ENCODE measurements at regions not wholly inside any gene's neighbourhood (a gene's known extent, or its start where the extent isn't known, plus 50 kb on each side); places are given as distances from the start of the nearest gene placed in this dataset.

GRCh38 chr4:156662921-156663320 is 308.7 kb downstream of the PDGFC start:
- Histone ChIP-seq H3K27me3 (no peaks in the 10 kb centered on the region), H3K36me3 (no peaks in the 10 kb centered on the region), H3K27ac (no peak overlapping the region), H3K4me3 (no peak overlapping the region), H3K4me1 (no peaks in the 10 kb centered on the region), H3K9me3 (no peaks in the 10 kb centered on the region)
- no peak for DNase-seq
- TF ChIP-seq, protein P1, sequence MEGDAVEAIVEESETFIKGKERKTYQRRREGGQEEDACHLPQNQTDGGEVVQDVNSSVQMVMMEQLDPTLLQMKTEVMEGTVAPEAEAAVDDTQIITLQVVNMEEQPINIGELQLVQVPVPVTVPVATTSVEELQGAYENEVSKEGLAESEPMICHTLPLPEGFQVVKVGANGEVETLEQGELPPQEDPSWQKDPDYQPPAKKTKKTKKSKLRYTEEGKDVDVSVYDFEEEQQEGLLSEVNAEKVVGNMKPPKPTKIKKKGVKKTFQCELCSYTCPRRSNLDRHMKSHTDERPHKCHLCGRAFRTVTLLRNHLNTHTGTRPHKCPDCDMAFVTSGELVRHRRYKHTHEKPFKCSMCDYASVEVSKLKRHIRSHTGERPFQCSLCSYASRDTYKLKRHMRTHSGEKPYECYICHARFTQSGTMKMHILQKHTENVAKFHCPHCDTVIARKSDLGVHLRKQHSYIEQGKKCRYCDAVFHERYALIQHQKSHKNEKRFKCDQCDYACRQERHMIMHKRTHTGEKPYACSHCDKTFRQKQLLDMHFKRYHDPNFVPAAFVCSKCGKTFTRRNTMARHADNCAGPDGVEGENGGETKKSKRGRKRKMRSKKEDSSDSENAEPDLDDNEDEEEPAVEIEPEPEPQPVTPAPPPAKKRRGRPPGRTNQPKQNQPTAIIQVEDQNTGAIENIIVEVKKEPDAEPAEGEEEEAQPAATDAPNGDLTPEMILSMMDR (IDR thresholded peaks at IDR 0.05), result no peak
- no peak for ATAC-seq
- intact Hi-C loops (cut with DNase I), result no loop called here

DNA sequence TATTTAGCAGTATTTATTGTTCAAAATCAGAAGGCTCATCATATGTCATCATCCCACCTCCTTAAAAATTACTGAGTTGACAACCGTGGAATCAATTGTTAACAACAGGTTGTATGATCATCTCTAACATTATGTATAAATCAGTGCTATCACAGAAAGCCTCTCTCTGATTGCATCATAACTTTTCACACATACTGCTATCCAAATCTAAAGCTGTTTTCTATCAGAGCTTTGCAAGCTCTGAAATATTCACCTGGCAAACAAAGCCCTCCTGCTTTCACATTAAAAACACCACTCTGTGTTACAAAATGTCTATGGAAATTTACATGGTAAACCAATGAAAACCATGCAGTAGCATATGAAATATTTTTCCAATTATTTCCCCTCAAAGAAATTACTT is 310.0 kb downstream of the PDGFC start:
- intact Hi-C loops (cut with DNase I), result no loop called here
- TF ChIP-seq, protein P1 (IDR thresholded peaks at IDR 0.05), result no peak
- ATAC-seq, result no peak
- H3K9me3 ChIP-seq, result no peaks in the 10 kb centered on the region
- no peak for DNase-seq
- H3K27me3 ChIP-seq, result no peaks in the 10 kb centered on the region
- no peak overlapping the region for H3K4me3 ChIP-seq
- no peak overlapping the region for H3K27ac ChIP-seq
- no peaks in the 10 kb centered on the region for H3K4me1 ChIP-seq
- H3K36me3 ChIP-seq, result no peaks in the 10 kb centered on the region

DNA sequence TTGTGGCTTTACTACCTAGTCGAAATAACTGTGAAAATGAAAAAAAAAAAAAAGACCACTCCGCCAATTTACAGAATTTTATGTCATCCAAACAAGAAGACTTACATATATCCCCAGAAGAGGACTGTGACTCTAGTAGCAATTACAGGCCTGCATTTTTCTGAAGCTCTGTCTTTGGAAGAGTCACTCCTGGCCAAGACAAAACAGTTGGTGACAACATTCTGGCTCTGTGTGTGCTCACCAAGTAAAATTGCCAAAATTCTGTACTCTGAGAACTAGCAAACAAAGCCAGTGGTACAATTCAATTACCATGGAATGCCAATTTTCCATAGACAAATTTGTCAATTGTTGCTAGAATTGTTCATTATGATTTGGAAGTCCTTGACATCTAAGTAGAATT is 311.1 kb downstream of the PDGFC start:
- Histone ChIP-seq H3K27me3 (no peaks in the 10 kb centered on the region), H3K27ac (no peak overlapping the region), H3K4me1 (no peaks in the 10 kb centered on the region), H3K36me3 (no peaks in the 10 kb centered on the region), H3K9me3 (no peaks in the 10 kb centered on the region), H3K4me3 (no peak overlapping the region)
- ATAC-seq (no peak), DNase-seq (no peak)
- intact Hi-C loops (cut with DNase I), result no loop called here
- TF ChIP-seq, protein P1 (IDR thresholded peaks at IDR 0.05), result no peak

GRCh38 chr4:156659983-156660382 is 311.6 kb downstream of the PDGFC start:
- Histone ChIP-seq H3K36me3 (no peaks in the 10 kb centered on the region), H3K4me3 (no peak overlapping the region), H3K27ac (no peak overlapping the region), H3K4me1 (no peaks in the 10 kb centered on the region), H3K9me3 (no peaks in the 10 kb centered on the region), H3K27me3 (no peaks in the 10 kb centered on the region)
- DNase-seq (no peak), ATAC-seq (no peak)
- intact Hi-C loops (cut with DNase I), result no loop called here
- TF ChIP-seq, protein P1 (IDR thresholded peaks at IDR 0.05), result no peak

DNA sequence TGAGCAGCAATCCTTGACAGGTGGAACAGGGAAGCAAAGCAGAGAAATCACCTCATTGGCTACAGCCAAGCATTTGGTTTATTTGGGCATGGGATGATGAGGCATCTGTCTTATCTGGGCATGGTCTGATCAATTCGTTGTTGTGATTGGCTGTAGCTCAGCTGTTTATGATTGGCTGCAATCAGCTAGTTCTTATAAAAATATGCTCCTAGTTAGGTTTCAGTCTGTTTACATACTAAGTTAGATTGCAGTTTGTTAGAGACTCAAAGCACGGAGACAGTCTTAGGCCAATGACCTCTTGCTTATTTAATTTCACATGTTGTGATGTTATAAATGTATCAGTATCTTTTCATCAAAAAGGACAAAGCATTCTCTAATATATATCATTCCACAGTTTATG is 312.0 kb downstream of the PDGFC start:
- no peaks in the 10 kb centered on the region for H3K27me3 ChIP-seq
- no peak overlapping the region for H3K4me3 ChIP-seq
- TF ChIP-seq, protein P1 (IDR thresholded peaks at IDR 0.05), result no peak
- DNase-seq, result no peak
- no peak for ATAC-seq
- no peak overlapping the region for H3K27ac ChIP-seq
- no peaks in the 10 kb centered on the region for H3K9me3 ChIP-seq
- intact Hi-C loops (cut with DNase I), result no loop called here
- no peaks in the 10 kb centered on the region for H3K4me1 ChIP-seq
- H3K36me3 ChIP-seq, result no peaks in the 10 kb centered on the region

DNA sequence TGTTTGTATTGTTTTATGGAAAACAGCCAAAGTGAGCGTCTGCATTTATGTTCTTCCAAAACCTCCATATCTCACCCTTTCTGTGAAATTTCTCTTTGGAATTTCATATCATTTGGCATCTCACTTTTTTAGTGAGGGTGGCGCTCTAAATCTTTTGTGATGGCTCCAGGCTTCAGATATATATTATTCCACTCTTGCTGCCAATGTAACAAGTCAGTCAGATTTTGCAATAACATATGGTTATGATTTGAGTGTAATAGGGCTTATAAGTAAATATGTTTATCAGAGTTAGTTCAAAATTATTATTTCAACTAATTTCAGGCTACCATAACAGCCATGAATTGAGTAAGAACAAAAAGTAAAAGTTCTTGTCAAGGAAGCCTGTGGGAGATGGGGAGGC is 314.7 kb downstream of the PDGFC start:
- Histone ChIP-seq H3K36me3 (no peaks in the 10 kb centered on the region), H3K27me3 (no peaks in the 10 kb centered on the region), H3K27ac (no peak overlapping the region), H3K9me3 (no peaks in the 10 kb centered on the region), H3K4me1 (no peaks in the 10 kb centered on the region), H3K4me3 (no peak overlapping the region)
- ATAC-seq (no peak), DNase-seq (no peak)
- intact Hi-C loops (cut with DNase I), result no loop called here
- TF ChIP-seq, protein P1 (IDR thresholded peaks at IDR 0.05), result no peak
